Mammary epithelial cell (primary cell): ENCODE measurements at regions not wholly inside any gene's neighbourhood (a gene's known extent, or its start where the extent isn't known, plus 50 kb on each side); places are given as distances from the start of the nearest gene placed in this dataset.

Experiments
- CTCF ChIP-seq, 2 donors: IDR thresholded peaks in 1 of 2; conservative IDR thresholded peaks in 1 of 2; 2 replicates each; pipeline ENCODE4 v1.5.1; 2011 to 2012; ENCODE audit warnings: inconsistent platforms in 2 of 2, low read length in 2 of 2, mild to moderate bottlenecking in 2 of 2, control low read depth in 1 of 2, low read depth in 1 of 2; ENCODE audit not compliant: insufficient read depth in 1 of 2; ENCODE audit errors: extremely low read depth in 1 of 2
- EZH2 ChIP-seq: IDR thresholded peaks from 2 replicates; pipeline ENCODE4 v1.6.1; 2012; ENCODE audit warnings: low read length, inconsistent platforms, borderline replicate concordance

DNA sequence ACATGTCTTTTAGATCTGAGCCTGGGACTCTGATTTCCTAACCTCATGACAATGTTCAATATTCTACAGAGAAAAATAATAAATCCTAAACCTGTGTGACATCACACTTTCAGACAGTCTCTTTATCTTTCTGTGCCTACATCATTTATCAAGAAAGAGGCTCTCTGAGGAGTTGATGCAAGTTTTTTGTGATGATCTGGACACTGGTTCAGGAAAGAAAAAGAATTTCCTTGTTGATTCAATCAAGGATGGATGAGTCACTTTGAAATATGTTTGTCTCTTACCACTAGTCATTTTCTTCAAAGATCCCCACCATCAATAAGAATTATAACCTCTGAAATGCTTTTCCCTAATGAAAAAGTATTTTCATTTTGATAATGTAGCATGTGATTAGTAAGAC is 404.6 kb downstream of the WDR72 start:
- TF ChIP-seq CTCF (conservative IDR thresholded peaks at IDR 0.05 in 1 of 2, IDR thresholded peaks at IDR 0.05 in 1 of 2; ENCODE audit: extremely low read depth in 1 of 2, insufficient read depth in 1 of 2, low read depth in 1 of 2, low read length in 2 of 2) (no peak), EZH2 (no peak)
